Epithelial cell of proximal tubule (primary cell): ENCODE measurements at regions not wholly inside any gene's neighbourhood (a gene's known extent, or its start where the extent isn't known, plus 50 kb on each side); places are given as distances from the start of the nearest gene placed in this dataset.

ENCODE experiments used
- DNase-seq: peaks from one replicate; pipeline ENCODE4 v3.0.0-alpha.2; 2011; ENCODE audit warnings: low read depth
- H3K4me3 ChIP-seq: 2 replicates; pipeline ENCODE4 v1.5.1; 2011; ENCODE audit warnings: low read depth, mild to moderate bottlenecking, low read length
- TF ChIP-seq, protein P1 (sequence below): conservative IDR thresholded peaks from 2 replicates; pipeline ENCODE4 v1.5.1; 2012; ENCODE audit warnings: low read depth, mild to moderate bottlenecking, low read length

DNA sequence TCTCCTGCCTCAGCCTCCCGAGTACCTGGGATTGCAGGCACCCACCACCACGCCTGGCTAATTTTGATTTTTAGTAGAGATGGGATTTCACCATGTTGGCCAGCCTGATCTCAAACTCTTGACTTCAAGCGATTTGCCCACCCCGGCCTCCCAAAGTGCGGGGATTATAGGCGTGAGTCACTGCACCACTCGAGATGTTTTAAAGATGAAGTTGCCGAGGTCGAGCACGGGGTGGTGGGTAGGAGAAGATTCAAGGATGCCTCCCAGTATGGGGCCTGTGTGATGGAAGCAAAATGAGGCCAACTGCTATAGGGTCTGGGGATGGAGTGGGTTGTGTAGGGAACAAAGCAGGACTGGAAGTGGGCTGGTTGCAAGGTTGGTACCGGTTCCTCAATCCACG, 245.2 kb downstream of the MN1 start:
- TF ChIP-seq, protein P1, sequence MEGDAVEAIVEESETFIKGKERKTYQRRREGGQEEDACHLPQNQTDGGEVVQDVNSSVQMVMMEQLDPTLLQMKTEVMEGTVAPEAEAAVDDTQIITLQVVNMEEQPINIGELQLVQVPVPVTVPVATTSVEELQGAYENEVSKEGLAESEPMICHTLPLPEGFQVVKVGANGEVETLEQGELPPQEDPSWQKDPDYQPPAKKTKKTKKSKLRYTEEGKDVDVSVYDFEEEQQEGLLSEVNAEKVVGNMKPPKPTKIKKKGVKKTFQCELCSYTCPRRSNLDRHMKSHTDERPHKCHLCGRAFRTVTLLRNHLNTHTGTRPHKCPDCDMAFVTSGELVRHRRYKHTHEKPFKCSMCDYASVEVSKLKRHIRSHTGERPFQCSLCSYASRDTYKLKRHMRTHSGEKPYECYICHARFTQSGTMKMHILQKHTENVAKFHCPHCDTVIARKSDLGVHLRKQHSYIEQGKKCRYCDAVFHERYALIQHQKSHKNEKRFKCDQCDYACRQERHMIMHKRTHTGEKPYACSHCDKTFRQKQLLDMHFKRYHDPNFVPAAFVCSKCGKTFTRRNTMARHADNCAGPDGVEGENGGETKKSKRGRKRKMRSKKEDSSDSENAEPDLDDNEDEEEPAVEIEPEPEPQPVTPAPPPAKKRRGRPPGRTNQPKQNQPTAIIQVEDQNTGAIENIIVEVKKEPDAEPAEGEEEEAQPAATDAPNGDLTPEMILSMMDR: no peak
- H3K4me3 ChIP-seq: no peak overlapping the region
- DNase-seq: no peak

- TF ChIP-seq, protein P1: no peak
- no peak for DNase-seq
- no peak overlapping the region for H3K4me3 ChIP-seq
Measured at GRCh38 chr22:27557286-27558008, 244.1 kb downstream of the MN1 start.

- no peak for DNase-seq
- H3K4me3 ChIP-seq: no peak overlapping the region
- TF ChIP-seq, protein P1: no peak
Measured at GRCh38 chr22:27558658-27559371, 242.7 kb downstream of the MN1 start.

GRCh38 chr22:27560781-27561180, 240.8 kb downstream of the MN1 start:
- TF ChIP-seq, protein P1: no peak
- DNase-seq: no peak
- no peak overlapping the region for H3K4me3 ChIP-seq

DNA sequence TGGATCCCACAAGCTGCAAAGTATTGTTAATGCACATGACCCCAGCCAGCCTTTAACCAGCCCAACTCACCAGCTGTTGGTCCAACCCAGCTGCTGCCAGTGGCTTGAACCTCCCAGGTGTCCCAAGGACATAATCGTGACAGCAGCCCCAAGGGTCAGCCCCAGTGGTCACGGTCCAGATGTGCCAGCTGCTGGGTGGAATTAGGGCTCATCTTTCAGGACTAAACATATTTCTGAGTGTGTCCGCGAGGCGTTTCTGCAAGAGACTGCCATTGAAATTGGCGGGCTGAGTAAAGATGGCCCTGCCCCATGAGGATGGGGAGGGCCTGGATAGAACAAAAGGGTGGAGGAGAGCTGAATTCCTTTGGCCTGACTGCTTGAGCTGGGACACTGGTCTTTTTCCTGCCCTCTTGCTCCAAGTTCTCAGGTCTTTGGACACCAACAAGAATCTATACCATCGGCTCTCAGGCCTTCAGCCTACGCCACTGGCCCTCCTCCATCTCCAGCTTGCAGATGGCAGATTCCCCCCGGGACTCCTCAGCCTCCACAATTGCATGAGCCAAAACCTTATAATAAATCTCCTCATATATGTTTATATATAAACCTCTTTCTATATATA, 240.2 kb downstream of the MN1 start:
- H3K4me3 ChIP-seq: no peak overlapping the region
- TF ChIP-seq, protein P1: no peak
- no peak for DNase-seq

- DNase-seq: no peak
- H3K4me3 ChIP-seq: no peak overlapping the region
- TF ChIP-seq, protein P1: no peak
Measured at GRCh38 chr22:27564806-27565205, 236.8 kb downstream of the MN1 start.
